Small intestine (tissue), 7 donors: ENCODE measurements at regions not wholly inside any gene's neighbourhood (a gene's known extent, or its start where the extent isn't known, plus 50 kb on each side); places are given as distances from the start of the nearest gene placed in this dataset.
A peak's percentile ranks its signal among the peaks of the same experiment; 100 is the strongest.
"Not testable (repeated sequence)": the region's sequence is repeated elsewhere in the genome, so short reads cannot be mapped to it uniquely, and the experiment has no call there.

ENCODE experiments used
- DNase-seq, 2 donors: peaks; one replicate each; pipeline versions ENCODE4 v3.0.0 to v3.0.0-alpha.2; 2013
- FAIRE-seq: peaks from 2 replicates; lab custom pipeline; 2012; peaks lifted over from hg19 to GRCh38; lab: Jason Lieb, UNC
- H3K27ac ChIP-seq, 3 donors: one replicate each; pipeline ENCODE4 v1.5.1; 2013; ENCODE audit warnings: low read length in 2 of 3, mild to moderate bottlenecking in 2 of 3, control low read depth in 1 of 3, inconsistent platforms in 1 of 3, low read depth in 1 of 3, moderate library complexity in 1 of 3
- H3K27me3 ChIP-seq, 3 donors: one replicate each; pipeline ENCODE4 v1.6.1; 2013; ENCODE audit warnings: low read length in 3 of 3, inconsistent platforms in 1 of 3; ENCODE audit not compliant: control insufficient read depth in 3 of 3, insufficient read depth in 3 of 3
- H3K36me3 ChIP-seq, 3 donors: one replicate each; pipeline ENCODE4 v1.6.1; 2013; ENCODE audit warnings: low read length in 3 of 3, inconsistent platforms in 1 of 3, low read depth in 1 of 3, mild to moderate bottlenecking in 1 of 3, moderate library complexity in 1 of 3; ENCODE audit not compliant: control insufficient read depth in 3 of 3, insufficient read depth in 2 of 3
- H3K4me1 ChIP-seq, 3 donors: one replicate each; pipeline ENCODE4 v1.6.1; 2013; ENCODE audit warnings: low read length in 2 of 3, inconsistent platforms in 1 of 3, low read depth in 1 of 3, mild to moderate bottlenecking in 1 of 3, moderate library complexity in 1 of 3; ENCODE audit not compliant: control insufficient read depth in 3 of 3, insufficient read depth in 2 of 3
- H3K4me3 ChIP-seq, 3 donors: one replicate each; pipeline ENCODE4 v1.5.1; 2013; ENCODE audit warnings: low read length in 3 of 3, control low read depth in 1 of 3, inconsistent platforms in 1 of 3, low read depth in 1 of 3, mild to moderate bottlenecking in 1 of 3, moderate library complexity in 1 of 3
- H3K9me3 ChIP-seq, 2 donors: one replicate each; pipeline ENCODE4 v1.6.1; 2013; ENCODE audit warnings: low read depth in 1 of 2, low read length in 1 of 2; ENCODE audit not compliant: control insufficient read depth in 2 of 2, insufficient read depth in 1 of 2
- WGBS, 3 donors: extraction: QIAGEN DNeasy Blood & Tissue Kit; methylation state at CpG; one replicate each; pipeline ENCODE4 v1.1.7; 2013; 5-methylcytosine and 5-hydroxymethylcytosine counted together
- donor health status: healthy with polysubstance abuse.
- donor health status: control.
- donor health status: control.
- donor health status: Bipolar disorder and iron deficiency.
- donor health status: healthy.

DNA sequence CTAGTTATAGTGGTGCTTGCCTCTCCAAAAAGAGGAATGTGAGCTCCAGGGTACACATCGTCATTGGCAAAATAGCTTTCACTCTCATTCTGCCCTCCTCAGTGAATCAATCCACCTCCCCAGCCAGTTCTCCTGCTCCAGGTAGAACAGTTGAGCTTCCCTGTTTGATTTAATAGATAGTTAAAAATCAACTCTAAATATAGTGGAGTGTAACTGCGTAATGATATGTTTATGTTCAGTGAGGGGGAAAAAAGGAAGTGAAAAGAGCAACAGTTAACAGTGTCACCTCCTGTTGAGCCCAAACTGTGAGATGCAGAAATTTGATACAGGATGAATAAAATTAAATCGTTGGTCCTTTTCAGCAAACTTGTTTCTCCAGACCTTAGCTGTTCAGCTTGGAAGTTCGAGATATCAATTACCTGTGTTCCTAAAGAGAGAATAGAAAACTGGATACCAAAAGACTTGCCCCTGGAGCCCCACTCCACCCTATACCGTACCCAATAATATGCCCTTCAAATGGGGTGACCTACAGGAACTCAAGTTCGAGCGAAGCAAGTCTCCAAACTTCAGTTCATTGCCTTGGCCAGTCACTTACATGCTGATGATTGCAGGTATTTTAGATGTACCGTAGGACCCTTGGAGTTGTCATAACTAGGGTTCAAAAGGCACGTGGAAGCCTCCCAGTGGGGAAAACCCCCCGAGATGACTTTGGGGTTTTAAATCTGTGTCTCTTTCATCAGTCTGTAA is 708.4 kb downstream of the RNF144A start:
- Histone ChIP-seq H3K27ac (no peak overlapping the region), H3K4me1 (no peaks in the 10 kb centered on the region), H3K9me3 (no peaks in the 10 kb centered on the region), H3K36me3 (no peaks in the 10 kb centered on the region), H3K4me3 (no peak overlapping the region), H3K27me3 (peaks cover 0 to 3% (median 1%) of the 10 kb centered on the region in 3 donors)
- FAIRE-seq (no peak), DNase-seq (no peak)
- WGBS, 3 donors, result 71 to 84% (median 76%) methylated on average over 10 of the region's 10 CpGs

DNA sequence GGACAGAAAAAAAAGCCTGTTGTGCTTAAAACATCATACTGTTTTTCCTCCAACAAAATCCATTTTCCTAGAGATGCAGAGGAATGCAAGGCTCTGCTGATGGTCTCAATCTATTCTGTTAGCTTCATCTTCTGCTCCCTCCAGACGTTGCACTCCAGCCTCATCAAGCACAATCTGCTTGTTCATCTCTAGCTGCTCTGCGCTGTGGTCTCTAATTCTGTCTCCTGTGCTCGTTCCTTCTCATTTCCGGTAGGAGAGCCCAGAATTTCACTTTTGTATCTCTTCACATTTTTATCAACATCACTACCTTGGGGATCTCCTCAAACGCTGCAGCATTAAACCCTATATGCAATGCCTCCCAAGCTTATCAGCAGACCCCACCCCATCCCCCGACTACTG is 708.9 kb downstream of the RNF144A start:
- peaks cover 0 to 3% (median 0%) of the 10 kb centered on the region in 3 donors for H3K27me3 ChIP-seq
- no peak overlapping the region for H3K4me3 ChIP-seq
- no peaks in the 10 kb centered on the region for H3K36me3 ChIP-seq
- no peaks in the 10 kb centered on the region for H3K9me3 ChIP-seq
- H3K27ac ChIP-seq, result no peak overlapping the region
- H3K4me1 ChIP-seq, result no peaks in the 10 kb centered on the region
- DNase-seq (no peak), FAIRE-seq (no peak)
- WGBS, 3 donors, result 77 to 85% (median 84%) methylated on average over 6 of the region's 6 CpGs

DNA sequence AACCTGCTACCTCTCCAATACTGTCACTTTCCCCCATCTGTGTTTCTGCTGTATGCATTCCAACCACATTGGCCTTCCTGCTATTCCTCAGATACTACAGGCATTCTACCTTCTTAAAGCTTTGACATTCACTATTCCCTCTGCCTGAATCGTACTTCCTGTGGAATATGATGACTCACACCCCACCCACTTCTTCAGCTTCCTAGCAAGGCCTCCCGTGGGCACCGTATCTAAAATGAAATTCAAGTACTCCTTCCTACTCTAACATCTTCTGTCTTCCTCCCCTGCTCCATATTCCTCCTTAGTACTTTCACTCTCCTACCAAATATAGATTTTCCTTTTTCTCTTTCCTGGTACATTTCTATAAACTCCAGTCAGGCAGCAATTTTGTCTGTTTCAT is 710.4 kb downstream of the RNF144A start:
- no peak for DNase-seq
- Histone ChIP-seq H3K9me3 (no peaks in the 10 kb centered on the region), H3K36me3 (no peaks in the 10 kb centered on the region), H3K4me3 (no peak overlapping the region), H3K4me1 (no peaks in the 10 kb centered on the region), H3K27ac (no peak overlapping the region), H3K27me3 (peaks cover 0 to 3% (median 0%) of the 10 kb centered on the region in 3 donors)
- 48 to 62% (median 60%) methylated on average over 3 of the region's 3 CpGs for WGBS, 3 donors
- no peak for FAIRE-seq

DNA sequence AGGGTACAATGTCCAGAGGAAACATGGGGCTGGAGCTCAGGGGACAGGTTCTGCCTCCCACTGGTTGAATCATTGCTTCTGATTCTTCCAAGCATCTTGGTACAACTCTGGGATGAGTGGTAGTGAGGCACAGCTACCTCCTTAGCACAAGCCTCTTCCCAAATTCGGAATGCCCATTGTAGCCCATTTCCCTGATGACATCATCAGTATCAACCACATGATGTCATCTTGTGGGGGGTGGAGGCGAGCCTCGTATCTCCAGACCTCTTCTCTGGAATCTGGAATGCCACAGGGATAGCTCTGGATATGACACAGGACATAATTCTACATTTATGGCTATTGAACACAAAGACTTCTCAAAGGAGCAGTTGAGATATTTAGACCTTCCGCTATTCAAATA is 715.2 kb downstream of the RNF144A start:
- Histone ChIP-seq H3K27ac (no peak overlapping the region), H3K4me3 (no peak overlapping the region), H3K4me1 (no peaks in the 10 kb centered on the region), H3K27me3 (peaks cover 0 to 2% (median 0%) of the 10 kb centered on the region in 3 donors), H3K9me3 (no peaks in the 10 kb centered on the region), H3K36me3 (no peaks in the 10 kb centered on the region)
- FAIRE-seq (no peak), DNase-seq (no peak)
- WGBS, 3 donors, result 72 to 88% (median 88%) methylated on average over 4 of the region's 4 CpGs

DNA sequence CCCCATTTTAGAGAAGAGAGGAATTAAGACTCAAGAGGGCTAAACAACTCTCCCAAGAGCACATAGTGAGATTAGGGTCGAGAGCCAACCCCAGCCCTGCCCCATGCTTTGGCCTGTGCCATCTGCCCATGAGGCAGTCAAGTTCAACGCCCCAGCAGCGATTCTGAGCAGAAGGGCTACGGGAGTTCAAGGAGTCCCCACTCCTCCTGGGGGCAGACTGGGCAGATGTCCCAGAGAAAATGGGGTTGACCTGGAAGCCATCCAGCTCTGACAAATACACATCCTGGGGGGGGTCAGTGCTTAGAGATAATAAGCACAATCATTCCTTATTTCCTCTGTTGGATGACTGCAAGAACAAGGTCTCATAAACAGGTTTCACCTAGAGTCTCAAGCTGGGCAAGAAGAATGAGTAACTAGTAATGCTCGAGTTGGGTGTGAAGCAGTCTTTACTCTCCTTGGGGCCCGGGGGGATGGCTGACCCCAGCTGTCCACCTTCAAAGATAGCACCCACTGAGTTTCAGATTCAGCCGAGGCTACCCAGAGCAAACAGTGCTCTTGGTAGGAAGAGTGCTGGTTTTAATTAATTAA is 716.4 kb downstream of the RNF144A start:
- H3K27me3 ChIP-seq, result peaks cover 0 to 2% (median 0%) of the 10 kb centered on the region in 3 donors
- H3K4me3 ChIP-seq, result no peak overlapping the region
- no peaks in the 10 kb centered on the region for H3K9me3 ChIP-seq
- no peaks in the 10 kb centered on the region for H3K4me1 ChIP-seq
- DNase-seq (no peak), FAIRE-seq (no peak)
- WGBS, 3 donors, result 26 to 48% (median 38%) methylated on average over 7 of the region's 7 CpGs
- no peak overlapping the region for H3K27ac ChIP-seq
- no peaks in the 10 kb centered on the region for H3K36me3 ChIP-seq

DNA sequence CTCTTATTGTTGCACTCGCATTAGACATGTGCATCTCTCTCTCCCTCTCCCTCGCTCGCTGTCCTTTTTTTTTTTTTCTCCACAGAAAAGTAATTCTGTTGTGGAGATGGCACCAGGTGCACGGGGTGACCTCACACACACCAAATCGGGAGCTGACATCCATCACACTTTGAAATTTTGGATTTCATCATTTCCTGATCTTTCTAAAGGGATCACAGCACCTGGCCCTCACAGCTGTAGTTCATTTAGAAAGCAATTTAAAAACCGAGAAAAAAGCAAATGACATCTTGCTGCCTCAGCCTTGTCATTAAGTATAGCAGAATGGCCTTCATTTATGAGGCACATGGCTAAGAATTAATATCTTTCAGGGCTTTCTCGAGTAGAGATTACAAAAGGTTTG is 717.2 kb downstream of the RNF144A start:
- Histone ChIP-seq H3K4me1 (no peaks in the 10 kb centered on the region), H3K27ac (no peak overlapping the region), H3K27me3 (peaks cover 0 to 2% (median 0%) of the 10 kb centered on the region in 3 donors), H3K36me3 (no peaks in the 10 kb centered on the region), H3K4me3 (no peak overlapping the region), H3K9me3 (no peaks in the 10 kb centered on the region)
- FAIRE-seq (no peak), DNase-seq (no peak)
- WGBS, 3 donors, result 57 to 75% (median 73%) methylated on average over 7 of the region's 7 CpGs

DNA sequence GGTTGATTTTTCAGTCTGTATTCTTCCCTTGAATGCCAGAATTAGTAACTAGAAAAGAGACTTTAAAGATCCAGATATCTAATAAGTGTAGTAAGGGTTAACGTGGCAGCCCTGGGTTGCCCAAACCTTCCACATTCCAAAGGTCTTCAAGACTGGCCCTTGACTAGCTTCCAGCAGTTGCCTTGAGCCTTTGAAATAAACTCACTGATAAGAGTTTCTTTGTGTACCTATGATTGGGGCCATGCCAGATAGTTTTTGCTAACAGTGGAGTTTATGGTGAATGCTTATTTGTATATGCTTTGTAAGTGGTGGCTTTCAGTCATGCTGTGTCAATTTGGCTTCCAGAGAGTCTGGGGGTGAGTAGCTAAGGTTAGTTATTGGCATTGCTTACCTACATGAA is 722.3 kb downstream of the RNF144A start:
- no peak overlapping the region for H3K4me3 ChIP-seq
- 25 to 58% (median 43%) methylated on average over 1 of the region's 1 CpG for WGBS, 3 donors
- H3K4me1 ChIP-seq, result no peaks in the 10 kb centered on the region
- H3K9me3 ChIP-seq, result peaks cover 2 to 19% of the 10 kb centered on the region in 2 donors
- no peak overlapping the region for H3K27ac ChIP-seq
- FAIRE-seq (no peak), DNase-seq (peak; percentile 35 to 69)
- peaks cover 0 to 2% (median 0%) of the 10 kb centered on the region in 3 donors for H3K27me3 ChIP-seq
- H3K36me3 ChIP-seq, result no peaks in the 10 kb centered on the region

DNA sequence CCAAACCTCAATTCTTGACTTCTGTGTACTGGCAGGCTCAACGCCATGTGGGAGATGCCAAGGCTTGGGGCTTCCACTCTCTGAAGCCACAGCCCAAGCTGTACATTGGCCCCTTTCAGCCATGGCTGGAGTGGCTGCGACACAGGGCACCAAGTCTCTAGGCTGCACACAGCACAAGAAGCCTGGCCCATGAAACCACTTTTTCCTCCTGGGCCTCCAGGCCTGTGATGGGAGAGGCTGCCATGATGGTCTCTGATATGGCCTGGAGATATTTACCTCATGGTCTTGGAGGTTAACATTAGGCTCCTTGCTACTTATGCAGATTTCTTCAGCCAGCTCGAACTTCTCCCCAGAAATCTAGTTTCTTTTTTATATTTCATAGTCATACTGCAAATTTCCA is 724.1 kb downstream of the RNF144A start:
- FAIRE-seq, H3K4me3 ChIP-seq, H3K4me1 ChIP-seq, H3K36me3 ChIP-seq, DNase-seq, H3K27ac ChIP-seq, H3K27me3 ChIP-seq: not testable (repeated sequence)
- peaks cover 2 to 19% of the 10 kb centered on the region in 2 donors for H3K9me3 ChIP-seq
- 89 to 90% (median 90%) methylated on average over 3 of the region's 3 CpGs for WGBS, 3 donors
